HEK293 (cell line): ENCODE measurements at regions not wholly inside any gene's neighbourhood (a gene's known extent, or its start where the extent isn't known, plus 50 kb on each side); places are given as distances from the start of the nearest gene placed in this dataset.

Source experiments
- CTCF ChIA-PET: fragments of 350-600 bp; formaldehyde crosslinking; extraction: SDS; loops from one replicate; lab custom pipeline; 2021; ENCODE audit warnings: antibody characterized with exemption; lab: Yijun Ruan, JAX
- POLR2A ChIA-PET: fragments of 300-600 bp; formaldehyde crosslinking; extraction: SDS; loops from one replicate; lab custom pipeline; 2020; ENCODE audit warnings: antibody characterized with exemption, inconsistent platforms; lab: Yijun Ruan, JAX
- H3K27ac ChIP-seq: fragments of 200-500 bp; sonication (Bioruptor generic); 2 replicates; pipeline ENCODE4 v1.5.1; 2014; ENCODE audit warnings: low read depth, low read length, control low read depth, inconsistent platforms; ENCODE audit errors: extremely low read depth
- H3K36me3 ChIP-seq, 2 experiments: fragments of 200-500 bp in 1 of 2; sonication (Bioruptor generic) in 1 of 2; 1 replicate in 1 of 2; 2 replicates in 1 of 2; pipeline ENCODE4 v1.5.1; 2014 to 2017; ENCODE audit warnings: inconsistent platforms in 2 of 2, low read length in 2 of 2; ENCODE audit not compliant: control insufficient read depth in 2 of 2, insufficient read depth in 1 of 2
- H3K4me1 ChIP-seq: fragments of 200-500 bp; sonication (Bioruptor generic); 2 replicates; pipeline ENCODE4 v1.5.1; 2014; ENCODE audit warnings: mild to moderate bottlenecking, low read length, inconsistent platforms; ENCODE audit not compliant: control insufficient read depth, insufficient read depth
- H3K4me3 ChIP-seq: 2 replicates; pipeline ENCODE4 v1.5.1; 2011; ENCODE audit warnings: low read depth, mild to moderate bottlenecking, control low read depth, low read length, moderate library complexity
- H3K9me3 ChIP-seq: fragments of 200-500 bp; sonication (Bioruptor generic); 2 replicates; pipeline ENCODE4 v1.5.1; 2014; ENCODE audit warnings: low read depth, low read length, inconsistent platforms; ENCODE audit not compliant: control insufficient read depth, insufficient read depth
- BCL6B ChIP-seq: fragments of 450-650 bp; formaldehyde crosslinking; IDR thresholded peaks from 2 replicates; pipeline ENCODE4 v1.5.1; 2017; ENCODE audit warnings: missing biosample characterization, missing genetic modification characterization
- WT1 ChIP-seq: fragments of 450-650 bp; formaldehyde crosslinking; IDR thresholded peaks from 2 replicates; pipeline ENCODE4 v1.5.1; 2016; ENCODE audit warnings: missing biosample characterization, missing genetic modification characterization
- ZBTB20 ChIP-seq: fragments of 450-650 bp; formaldehyde crosslinking; IDR thresholded peaks from 2 replicates; pipeline ENCODE4 v1.5.1; 2016; ENCODE audit warnings: missing biosample characterization, missing genetic modification characterization
- ZBTB8A ChIP-seq: fragments of 450-650 bp; formaldehyde crosslinking; IDR thresholded peaks from 2 replicates; pipeline ENCODE4 v1.5.1; 2016; ENCODE audit warnings: missing biosample characterization, missing genetic modification characterization
- ZNF112 ChIP-seq: fragments of 450-650 bp; formaldehyde crosslinking; IDR thresholded peaks from 2 replicates; pipeline ENCODE4 v1.5.0; 2017; ENCODE audit warnings: missing biosample characterization, missing genetic modification characterization
- ZNF138 ChIP-seq: fragments of 450-650 bp; formaldehyde crosslinking; IDR thresholded peaks from 2 replicates; pipeline ENCODE4 v1.5.1; 2016; ENCODE audit warnings: missing biosample characterization, missing genetic modification characterization, borderline replicate concordance
- ZNF19 ChIP-seq: fragments of 450-650 bp; formaldehyde crosslinking; IDR thresholded peaks from 2 replicates; pipeline ENCODE4; 2016; ENCODE audit warnings: missing biosample characterization, missing genetic modification characterization, low read depth
- ZNF341 ChIP-seq: fragments of 450-650 bp; formaldehyde crosslinking; IDR thresholded peaks from 2 replicates; pipeline ENCODE4; 2016; ENCODE audit warnings: low read depth, missing biosample characterization, missing genetic modification characterization
- ZNF561 ChIP-seq: fragments of 450-650 bp; IDR thresholded peaks from 2 replicates; pipeline ENCODE4 v1.5.1; 2018; ENCODE audit warnings: missing biosample characterization, missing genetic modification characterization, borderline replicate concordance
- ZNF791 ChIP-seq: fragments of 450-650 bp; formaldehyde crosslinking; IDR thresholded peaks from 2 replicates; pipeline ENCODE4 v1.5.1; 2016; ENCODE audit warnings: missing biosample characterization, missing genetic modification characterization
- ZSCAN16 ChIP-seq: fragments of 450-650 bp; formaldehyde crosslinking; IDR thresholded peaks from 2 replicates; pipeline ENCODE4 v1.5.1; 2016; ENCODE audit warnings: missing biosample characterization, missing genetic modification characterization
- TF ChIP-seq, protein P1 (sequence below): fragments of 450-650 bp; formaldehyde crosslinking; IDR thresholded peaks from 2 replicates; pipeline ENCODE4 v1.5.1; 2016; ENCODE audit warnings: missing biosample characterization, missing genetic modification characterization
- TF ChIP-seq, protein P2 (sequence below): fragments of 450-650 bp; formaldehyde crosslinking; IDR thresholded peaks from 2 replicates; pipeline ENCODE4 v1.5.1; 2016; ENCODE audit warnings: missing biosample characterization, missing genetic modification characterization
- TF ChIP-seq, protein P3 (sequence below): fragments of 450-650 bp; formaldehyde crosslinking; IDR thresholded peaks from 2 replicates; pipeline ENCODE4 v1.5.1; 2017; ENCODE audit warnings: missing biosample characterization, missing genetic modification characterization
- TF ChIP-seq, protein P4 (sequence below): fragments of 450-650 bp; formaldehyde crosslinking; IDR thresholded peaks from 2 replicates; pipeline ENCODE4 v1.5.1; 2016; ENCODE audit warnings: missing biosample characterization, missing genetic modification characterization

GRCh38 chr13:99045396-99045795 lies 67.5 kb upstream of the DOCK9 start:
- ChIA-PET POLR2A (no interaction called here), CTCF (interaction anchor here (0.6 kb wide), 1 partner anchor 603 kb away, joined by 3 read pairs; no protein-coding TSS in a partner anchor)
- Histone ChIP-seq H3K9me3 (no peaks in the 10 kb centered on the region), H3K27ac (no peak overlapping the region), H3K4me1 (no peaks in the 10 kb centered on the region), H3K4me3 (no peak overlapping the region), H3K36me3 (no peaks in the 10 kb centered on the region)
- TF ChIP-seq ZNF561 (tag by site-specific recombination), result no peak
- TF ChIP-seq ZSCAN16, result no peak
- TF ChIP-seq ZNF791 (tag by site-specific recombination), result no peak
- no peak for TF ChIP-seq ZNF341
- TF ChIP-seq ZNF19 (tag by site-specific recombination), result no peak
- TF ChIP-seq ZNF138, result no peak
- TF ChIP-seq, protein P1, sequence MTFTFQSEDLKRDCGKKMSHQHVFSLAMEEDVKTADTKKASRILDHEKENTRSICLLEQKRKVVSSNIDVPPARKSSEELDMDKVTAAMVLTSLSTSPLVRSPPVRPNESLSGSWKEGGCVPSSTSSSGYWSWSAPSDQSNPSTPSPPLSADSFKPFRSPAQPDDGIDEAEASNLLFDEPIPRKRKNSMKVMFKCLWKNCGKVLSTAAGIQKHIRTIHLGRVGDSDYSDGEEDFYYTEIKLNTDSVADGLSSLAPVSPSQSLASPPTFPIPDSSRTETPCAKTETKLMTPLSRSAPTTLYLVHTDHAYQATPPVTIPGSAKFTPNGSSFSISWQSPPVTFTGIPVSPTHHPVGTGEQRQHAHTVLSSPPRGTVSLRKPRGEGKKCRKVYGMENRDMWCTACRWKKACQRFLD (tag by site-specific recombination), result no peak
- TF ChIP-seq, protein P2, sequence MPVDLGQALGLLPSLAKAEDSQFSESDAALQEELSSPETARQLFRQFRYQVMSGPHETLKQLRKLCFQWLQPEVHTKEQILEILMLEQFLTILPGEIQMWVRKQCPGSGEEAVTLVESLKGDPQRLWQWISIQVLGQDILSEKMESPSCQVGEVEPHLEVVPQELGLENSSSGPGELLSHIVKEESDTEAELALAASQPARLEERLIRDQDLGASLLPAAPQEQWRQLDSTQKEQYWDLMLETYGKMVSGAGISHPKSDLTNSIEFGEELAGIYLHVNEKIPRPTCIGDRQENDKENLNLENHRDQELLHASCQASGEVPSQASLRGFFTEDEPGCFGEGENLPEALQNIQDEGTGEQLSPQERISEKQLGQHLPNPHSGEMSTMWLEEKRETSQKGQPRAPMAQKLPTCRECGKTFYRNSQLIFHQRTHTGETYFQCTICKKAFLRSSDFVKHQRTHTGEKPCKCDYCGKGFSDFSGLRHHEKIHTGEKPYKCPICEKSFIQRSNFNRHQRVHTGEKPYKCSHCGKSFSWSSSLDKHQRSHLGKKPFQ (tag by site-specific recombination), result no peak
- TF ChIP-seq ZBTB20 (tag by site-specific recombination), result no peak
- TF ChIP-seq, protein P3, sequence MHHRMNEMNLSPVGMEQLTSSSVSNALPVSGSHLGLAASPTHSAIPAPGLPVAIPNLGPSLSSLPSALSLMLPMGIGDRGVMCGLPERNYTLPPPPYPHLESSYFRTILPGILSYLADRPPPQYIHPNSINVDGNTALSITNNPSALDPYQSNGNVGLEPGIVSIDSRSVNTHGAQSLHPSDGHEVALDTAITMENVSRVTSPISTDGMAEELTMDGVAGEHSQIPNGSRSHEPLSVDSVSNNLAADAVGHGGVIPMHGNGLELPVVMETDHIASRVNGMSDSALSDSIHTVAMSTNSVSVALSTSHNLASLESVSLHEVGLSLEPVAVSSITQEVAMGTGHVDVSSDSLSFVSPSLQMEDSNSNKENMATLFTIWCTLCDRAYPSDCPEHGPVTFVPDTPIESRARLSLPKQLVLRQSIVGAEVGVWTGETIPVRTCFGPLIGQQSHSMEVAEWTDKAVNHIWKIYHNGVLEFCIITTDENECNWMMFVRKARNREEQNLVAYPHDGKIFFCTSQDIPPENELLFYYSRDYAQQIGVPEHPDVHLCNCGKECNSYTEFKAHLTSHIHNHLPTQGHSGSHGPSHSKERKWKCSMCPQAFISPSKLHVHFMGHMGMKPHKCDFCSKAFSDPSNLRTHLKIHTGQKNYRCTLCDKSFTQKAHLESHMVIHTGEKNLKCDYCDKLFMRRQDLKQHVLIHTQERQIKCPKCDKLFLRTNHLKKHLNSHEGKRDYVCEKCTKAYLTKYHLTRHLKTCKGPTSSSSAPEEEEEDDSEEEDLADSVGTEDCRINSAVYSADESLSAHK (tag by site-specific recombination), result no peak
- no peak for TF ChIP-seq BCL6B (tag by site-specific recombination)
- no peak for TF ChIP-seq ZNF112 (tag by site-specific recombination)
- TF ChIP-seq, protein P4, sequence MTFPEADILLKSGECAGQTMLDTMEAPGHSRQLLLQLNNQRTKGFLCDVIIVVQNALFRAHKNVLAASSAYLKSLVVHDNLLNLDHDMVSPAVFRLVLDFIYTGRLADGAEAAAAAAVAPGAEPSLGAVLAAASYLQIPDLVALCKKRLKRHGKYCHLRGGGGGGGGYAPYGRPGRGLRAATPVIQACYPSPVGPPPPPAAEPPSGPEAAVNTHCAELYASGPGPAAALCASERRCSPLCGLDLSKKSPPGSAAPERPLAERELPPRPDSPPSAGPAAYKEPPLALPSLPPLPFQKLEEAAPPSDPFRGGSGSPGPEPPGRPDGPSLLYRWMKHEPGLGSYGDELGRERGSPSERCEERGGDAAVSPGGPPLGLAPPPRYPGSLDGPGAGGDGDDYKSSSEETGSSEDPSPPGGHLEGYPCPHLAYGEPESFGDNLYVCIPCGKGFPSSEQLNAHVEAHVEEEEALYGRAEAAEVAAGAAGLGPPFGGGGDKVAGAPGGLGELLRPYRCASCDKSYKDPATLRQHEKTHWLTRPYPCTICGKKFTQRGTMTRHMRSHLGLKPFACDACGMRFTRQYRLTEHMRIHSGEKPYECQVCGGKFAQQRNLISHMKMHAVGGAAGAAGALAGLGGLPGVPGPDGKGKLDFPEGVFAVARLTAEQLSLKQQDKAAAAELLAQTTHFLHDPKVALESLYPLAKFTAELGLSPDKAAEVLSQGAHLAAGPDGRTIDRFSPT (tag by site-specific recombination), result no peak
- TF ChIP-seq, all 188 proteins: peak for 0

DNA sequence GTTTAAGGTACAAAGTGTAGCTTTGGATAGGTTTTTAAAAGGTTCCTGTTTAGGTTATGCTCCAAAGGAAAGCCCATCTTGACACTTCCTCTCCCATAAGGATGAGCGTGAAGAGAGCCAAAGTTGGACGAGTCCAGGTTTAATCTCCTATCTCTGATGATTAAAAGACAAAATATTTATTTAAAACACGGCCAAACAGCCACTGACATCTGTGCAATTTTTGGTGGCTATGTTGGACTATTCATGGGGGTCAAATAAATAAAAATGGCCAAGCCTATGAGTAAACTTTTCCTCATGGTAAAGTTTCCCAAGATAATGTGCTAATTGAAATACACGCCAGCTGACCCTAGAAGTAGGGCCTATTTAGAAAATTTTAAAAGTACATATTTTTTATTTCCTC lies 69.0 kb upstream of the DOCK9 start:
- H3K36me3 ChIP-seq, result no peaks in the 10 kb centered on the region
- ChIA-PET POLR2A (no interaction called here), CTCF (interaction anchor here (2.4 kb wide), 1 partner anchor 13 kb away, joined by 6 read pairs; no protein-coding TSS in a partner anchor)
- H3K4me3 ChIP-seq, result no peak overlapping the region
- no peaks in the 10 kb centered on the region for H3K4me1 ChIP-seq
- no peak overlapping the region for H3K27ac ChIP-seq
- H3K9me3 ChIP-seq, result no peaks in the 10 kb centered on the region
- no peak for TF ChIP-seq WT1
- no peak for TF ChIP-seq ZBTB8A
